T-helper 1 cell (primary cell): ENCODE measurements at regions not wholly inside any gene's neighbourhood (a gene's known extent, or its start where the extent isn't known, plus 50 kb on each side); places are given as distances from the start of the nearest gene placed in this dataset.
"Not testable (repeated sequence)": the region's sequence is repeated elsewhere in the genome, so short reads cannot be mapped to it uniquely, and the experiment has no call there.

ENCODE experiments used
- DNase-seq, 5 donors: peaks; one replicate each; pipeline ENCODE4 v3.0.0-alpha.2; 2012 to 2020

DNA sequence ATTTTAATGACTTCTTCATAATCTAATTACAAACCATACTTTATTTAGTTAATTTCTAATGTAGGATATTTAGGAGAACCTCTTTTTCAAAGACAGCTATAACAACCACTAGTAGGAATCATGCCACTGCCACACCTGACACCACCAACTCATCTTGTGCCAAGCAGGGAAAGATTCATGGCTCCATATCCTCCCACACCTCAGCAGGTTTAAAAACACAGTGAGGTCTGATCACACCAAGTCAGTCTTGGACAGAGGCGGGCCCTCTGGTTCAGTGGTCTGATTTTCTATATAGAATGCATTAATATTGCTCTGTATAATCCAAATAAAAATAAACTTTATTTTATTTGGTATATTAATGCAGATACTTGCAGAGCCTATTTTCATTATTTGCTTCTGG, 227.7 kb upstream of the TTC29 start:
- no peak for DNase-seq

DNA sequence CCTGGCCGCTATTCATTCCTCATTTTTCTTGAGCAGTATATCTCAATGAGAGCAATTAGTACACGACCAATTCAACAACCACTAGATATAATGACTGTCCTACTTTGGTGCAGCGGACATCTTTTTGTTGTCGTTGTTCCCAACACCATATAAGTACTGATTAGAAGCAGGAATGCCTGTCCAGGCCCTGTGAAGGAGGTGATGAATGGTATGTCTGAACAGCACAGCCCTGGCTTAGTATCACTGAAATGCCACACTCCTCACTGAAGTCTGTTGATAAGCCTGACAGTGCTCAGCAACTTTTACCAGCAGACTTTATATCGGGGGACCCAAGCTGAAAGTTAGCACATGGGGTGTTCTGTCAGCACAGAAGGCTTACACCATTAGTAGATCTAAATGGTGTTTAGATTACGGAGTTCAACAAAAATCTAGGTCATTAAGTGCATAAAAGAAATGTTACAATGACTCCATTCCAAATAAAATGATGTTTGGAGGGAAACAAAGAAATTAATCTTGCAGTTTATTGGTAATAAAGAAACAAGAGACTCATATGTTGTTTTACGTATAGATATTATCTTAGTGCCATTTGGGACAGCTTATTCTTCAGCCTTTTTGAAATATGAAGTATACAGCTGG, 228.3 kb upstream of the TTC29 start:
- DNase-seq: no peak

DNA sequence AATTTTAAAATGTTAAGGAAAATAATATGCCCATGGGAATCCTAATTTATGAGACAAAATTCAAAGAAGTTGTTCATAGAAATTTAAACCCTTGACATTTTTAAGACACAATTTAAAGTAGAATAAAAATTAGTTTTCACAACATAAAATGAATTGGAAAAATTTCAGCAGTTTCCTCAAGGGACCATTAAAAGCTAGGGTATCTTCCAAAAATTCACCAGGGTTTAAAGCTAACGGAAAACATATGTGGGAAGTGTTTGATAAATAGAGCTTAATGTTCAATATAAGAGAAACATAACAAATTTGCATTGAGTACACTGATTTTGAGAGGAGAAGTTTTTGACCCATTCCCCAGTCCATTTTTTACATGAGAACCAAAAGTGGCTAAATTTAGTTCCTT, 228.9 kb upstream of the TTC29 start:
- DNase-seq: no peak

DNA sequence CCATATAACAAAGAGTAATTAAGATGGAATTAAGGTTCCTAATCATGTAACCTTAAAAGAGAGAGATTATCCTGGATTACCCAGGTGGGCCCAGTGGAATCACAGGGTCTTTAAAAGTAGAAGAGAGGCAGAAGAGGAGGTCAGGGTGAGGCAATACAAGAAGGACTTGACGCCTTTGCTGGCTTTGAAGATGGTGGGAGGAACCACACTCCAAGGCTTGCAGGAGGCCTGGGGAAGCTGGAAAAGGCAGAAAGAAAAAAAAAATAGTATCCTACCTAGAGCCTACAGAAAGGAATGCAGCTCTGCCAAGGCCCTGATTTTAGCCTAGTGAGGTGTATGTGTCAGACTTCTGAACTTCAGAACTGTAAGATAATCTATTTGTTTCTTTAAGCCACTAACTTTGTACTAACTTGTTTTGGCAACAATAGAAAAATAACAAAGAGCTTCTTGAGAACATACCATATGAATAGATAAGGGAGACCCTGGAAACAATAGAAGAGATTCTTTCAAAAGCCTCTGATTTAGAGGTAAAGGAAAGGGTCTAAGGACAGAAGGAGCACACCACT, 229.9 kb upstream of the TTC29 start:
- DNase-seq: no peak

DNA sequence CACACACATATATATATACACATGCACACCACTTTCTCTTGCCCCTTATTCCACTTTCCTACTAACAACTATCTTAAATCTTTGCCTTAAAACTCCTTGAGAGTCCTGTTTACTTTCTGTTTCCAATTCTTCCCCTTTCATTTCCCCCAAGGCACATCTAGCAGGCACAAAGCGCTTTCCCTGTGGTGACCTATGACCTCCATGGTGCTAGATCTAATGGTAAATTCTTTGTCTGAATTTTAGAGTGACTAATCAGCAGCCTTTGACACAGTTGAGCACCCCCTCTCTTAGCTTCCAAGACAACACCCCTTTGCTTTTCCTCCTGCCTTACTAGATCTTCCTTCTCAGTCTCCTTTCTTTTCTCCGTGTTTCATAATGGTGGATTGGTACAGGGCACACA, 236.4 kb upstream of the TTC29 start:
- DNase-seq: no peak

DNA sequence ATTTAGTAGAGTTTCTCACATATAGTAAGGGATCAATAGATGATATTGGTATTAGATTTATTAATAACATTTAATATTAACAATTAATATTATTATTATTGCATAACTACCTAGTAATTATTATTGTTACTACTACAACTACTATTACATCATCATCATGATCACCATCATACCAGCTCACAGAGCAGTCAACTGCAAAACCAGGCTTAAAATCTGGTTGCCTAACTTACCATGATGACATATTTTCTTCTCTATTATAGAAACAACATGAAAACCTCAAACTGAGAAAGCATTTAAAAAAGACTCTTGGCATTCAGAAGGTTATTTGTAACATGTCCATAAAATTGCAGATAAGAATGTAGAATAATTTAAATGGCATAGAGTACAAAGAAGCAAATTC, 247.0 kb upstream of the TTC29 start:
- no peak for DNase-seq

DNA sequence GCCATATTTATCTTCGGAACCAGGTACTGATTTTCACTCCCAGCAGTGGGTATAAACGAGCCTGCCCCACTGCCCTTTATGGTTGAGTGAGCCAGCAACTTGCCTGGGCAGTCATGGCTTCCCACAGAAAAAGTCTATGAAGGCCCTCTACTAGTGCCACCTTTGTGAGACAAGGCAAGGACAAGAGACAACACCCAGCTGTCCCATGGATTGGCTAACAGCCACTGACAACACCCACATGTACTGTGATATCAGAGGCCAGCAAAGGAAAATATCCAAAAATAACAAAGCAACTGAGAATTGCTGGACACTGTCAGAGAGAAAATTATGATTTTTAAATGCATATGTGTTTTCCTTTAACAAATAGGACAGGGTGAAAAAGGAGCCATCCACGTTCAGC, 248.4 kb upstream of the TTC29 start:
- DNase-seq: no peak

DNA sequence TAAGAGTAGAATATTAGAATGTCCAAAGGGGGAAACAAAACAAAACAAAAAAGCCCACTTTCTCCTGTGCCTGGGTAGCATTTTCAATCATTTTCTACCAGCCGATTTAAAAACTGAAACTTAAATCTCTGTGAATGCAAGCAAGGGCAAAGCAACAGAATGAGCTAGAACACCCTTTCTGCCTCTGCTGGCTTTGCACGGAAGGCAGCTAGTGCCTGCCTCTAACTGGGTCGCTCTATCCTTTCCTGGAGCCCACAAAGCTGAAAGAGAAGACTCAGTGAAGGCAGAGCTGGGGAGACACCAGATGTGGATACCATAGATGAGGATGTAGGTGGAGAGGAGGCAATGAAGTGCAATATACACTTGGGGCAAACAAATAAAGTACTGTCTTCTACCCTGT, 248.9 kb upstream of the TTC29 start:
- no peak for DNase-seq

DNA sequence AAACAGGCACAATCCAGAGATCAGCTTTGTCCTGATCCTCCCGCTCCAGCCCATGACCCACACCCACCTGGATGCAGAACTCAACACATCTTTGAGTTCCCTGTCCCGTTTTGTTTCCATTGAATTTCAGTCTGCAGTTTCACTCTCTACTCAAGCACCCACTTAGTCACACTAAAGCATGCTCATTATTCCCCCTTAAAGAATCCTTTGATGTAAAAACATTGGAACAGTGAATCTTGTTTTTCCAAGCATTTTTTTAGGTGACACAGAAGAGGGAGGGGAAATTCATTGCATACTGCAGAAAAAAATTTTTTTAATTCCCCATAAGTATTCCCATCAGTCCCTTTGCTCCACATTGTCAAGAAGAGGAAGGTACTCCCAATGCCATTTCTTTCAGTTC, 249.7 kb upstream of the TTC29 start:
- no peak for DNase-seq

DNA sequence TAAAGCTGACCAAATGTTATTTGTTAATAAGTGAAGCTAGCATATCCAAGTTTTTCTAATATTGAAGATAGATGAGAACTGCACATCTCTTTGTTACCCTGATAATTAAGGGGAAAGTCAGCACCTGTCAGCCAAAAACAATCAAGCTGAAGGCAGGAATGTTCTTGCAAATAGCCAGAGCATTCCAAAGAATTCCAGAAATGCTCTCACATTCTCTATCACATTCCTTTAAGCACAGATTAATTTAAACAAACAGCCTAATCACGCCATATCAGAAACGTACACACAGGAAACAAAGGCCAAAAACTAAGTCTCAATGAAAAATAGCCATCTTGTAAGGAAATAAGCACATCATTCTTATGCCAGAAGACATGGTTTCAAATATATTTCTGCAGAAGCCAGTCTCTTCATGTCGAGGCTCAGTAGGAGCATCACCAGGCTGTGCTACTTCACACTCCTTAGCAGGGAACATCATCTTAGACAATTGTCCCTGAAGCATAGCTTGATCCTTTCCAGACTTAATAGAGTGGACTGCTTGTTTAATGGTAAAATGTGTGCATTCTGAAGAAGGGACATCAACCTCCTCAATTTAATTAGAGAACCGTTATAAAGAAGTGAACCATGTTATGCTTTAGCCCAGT, 252.9 kb upstream of the TTC29 start:
- no peak for DNase-seq

DNA sequence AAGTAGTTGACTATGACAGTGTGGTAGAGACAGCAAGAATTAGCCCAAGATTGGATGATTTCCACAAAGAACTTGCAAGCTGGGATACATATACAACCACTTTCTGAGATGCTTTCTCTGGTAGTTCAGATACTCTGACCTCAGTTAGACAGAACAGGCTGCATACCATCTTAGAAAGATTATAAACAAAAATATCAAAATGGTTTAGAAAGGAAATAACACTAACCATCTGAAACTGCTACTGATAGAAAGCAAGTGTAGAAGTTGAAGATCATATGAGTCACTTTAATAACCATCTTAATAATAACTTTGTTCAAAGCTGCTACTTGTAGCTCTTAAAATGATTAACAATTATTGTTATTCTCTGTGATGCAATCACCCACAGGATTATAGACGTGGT, 255.4 kb upstream of the TTC29 start:
- DNase-seq: no peak

DNA sequence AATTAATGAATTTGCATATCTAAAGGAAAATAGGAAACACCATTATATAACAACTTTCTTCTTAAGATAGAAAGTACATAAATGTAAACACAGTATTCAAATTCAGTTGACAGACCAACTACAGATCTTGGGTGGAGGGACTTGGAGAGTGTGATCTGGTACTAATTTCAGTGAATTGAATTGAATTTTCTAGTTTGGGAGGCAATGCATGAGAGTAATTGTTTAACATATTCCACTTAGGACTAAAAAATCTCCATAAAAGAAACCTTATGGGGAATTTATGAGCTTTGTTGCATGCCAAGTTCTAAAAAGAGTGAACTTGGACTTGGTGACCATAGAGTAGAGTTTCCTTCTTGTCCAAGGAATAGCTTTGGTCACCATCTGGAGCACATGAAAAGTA, 261.1 kb upstream of the TTC29 start:
- no peak for DNase-seq

DNA sequence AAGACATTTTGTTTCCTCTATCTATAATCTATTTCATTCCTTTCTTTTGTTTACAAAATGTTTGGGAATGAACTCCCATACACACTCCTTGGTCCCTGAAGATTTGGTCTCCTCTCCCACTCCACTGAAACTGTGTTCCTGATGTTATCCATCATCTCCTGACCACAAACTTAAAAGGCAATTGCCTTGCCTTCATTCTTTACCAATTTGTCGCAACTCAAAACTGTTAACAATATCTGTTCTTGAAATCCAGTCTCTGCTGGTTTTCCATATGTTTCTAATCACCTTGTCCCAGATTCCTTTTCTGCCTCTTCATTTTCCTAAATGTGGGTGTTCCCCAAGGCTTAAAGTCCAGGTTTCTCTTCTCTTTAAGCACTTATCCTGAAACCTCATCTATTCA, 262.2 kb upstream of the TTC29 start:
- DNase-seq: no peak

DNA sequence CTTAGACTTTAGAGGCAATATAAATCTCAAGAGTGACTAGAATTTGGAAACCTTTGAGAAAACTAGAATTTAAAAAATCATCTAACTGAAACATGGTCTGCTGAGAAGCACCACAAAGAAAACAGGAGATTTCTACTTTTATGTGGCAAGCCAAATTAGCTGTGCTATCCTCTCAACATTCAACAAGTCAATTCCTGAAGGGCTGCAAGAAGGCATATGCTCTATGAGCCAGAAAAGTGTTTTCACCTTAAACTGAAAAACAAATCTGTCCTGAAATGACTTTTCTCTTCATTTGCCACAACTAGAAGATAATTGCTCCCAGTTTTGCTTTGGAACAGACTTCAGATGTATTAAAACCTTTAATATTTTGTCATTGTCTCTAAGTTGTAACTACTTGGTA, 263.2 kb upstream of the EDNRA start:
- no peak for DNase-seq

DNA sequence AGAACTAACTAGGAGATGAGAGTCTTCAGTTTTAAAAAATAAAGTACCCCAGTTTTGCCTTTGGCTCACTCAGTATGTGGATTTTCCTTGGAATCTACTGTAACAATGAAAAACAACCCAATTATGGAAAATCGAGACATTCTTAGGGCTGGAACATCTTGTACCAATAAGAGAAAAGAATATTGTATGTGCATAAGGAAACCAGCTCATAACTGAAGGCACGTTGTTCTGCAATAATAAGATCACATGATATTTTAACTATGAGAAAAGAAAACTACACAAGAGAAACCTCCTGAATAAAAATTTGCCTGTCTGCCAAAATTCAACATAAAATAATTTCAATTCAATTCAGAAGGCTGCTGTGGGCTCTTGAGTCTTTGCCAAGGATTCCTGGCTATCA, 261.8 kb upstream of the EDNRA start:
- DNase-seq: no peak

DNA sequence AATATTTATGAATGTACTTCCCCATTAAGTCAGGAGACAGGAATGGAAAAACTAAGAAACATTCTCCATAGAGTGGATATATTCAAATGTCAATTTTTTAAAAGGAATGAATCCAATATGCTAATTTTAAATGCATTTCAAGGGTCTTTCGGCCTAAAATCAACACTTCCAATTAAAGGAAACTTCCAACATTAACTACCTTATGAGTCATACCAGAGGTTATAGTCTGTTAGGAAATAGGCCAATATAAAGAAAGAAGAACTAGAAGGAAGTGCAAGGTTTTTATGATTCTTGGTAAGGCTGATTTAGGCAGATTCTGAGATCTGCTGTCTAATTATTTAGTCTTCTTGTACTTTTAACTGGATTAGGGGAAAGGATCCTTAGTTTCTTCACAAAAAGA, 260.1 kb upstream of the EDNRA start:
- DNase-seq: no peak

DNA sequence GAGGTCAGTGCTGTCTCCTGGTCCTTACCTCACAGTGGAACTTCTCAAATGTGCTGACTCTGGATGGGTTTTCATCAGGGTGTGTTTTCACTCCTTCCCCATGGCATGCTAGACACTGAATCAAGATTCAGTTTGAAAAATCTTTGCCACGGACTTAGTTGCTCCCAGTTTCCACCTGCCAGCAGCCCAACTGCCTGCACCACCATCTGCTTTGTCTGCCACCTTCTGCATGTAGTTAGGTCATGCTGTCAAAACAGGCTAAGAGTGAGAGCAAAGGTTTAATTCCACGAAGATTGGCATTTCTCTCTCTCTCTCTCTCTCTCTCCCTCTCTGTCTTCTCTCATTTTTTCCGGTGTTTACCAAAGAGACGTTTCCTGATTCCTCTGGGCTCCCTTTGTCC, 258.0 kb upstream of the EDNRA start:
- no peak for DNase-seq

DNA sequence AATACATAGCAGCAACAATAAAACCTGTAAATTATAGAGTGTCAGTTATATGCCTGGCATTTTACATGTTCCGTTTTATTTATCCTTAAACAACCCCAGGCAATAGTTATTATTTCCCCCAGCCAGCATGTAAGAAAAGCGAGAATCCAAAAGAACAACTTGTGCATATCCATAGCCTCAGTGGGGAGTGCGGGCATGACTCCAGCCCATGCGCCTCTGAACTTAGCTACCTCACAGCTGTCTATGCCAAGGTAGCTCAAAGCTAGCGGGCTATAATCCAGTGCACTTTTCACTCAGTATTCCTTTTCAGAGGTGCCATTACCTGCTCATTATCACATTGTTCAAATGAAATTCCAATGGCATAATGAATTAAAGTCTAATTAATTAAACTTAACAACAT, 257.3 kb upstream of the EDNRA start:
- DNase-seq: no peak

DNA sequence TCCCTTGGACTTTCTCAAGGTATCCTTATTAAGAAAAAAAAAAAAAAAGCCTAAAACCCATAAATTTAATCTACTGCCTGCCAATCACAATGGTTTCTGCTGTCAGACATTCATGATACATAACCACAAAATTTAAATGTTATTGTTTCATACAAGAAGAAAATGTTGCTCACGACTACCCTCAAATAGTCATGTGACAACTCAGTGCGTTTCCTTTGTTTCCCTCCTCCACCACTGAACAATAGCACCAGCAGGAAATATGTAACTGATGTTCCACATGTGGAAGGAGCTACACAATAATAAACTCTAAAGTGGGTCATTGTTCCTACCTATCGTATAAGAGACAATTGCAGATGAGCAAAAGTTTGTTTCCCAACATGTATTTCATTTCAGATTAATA, 244.1 kb upstream of the EDNRA start:
- DNase-seq: no peak

DNA sequence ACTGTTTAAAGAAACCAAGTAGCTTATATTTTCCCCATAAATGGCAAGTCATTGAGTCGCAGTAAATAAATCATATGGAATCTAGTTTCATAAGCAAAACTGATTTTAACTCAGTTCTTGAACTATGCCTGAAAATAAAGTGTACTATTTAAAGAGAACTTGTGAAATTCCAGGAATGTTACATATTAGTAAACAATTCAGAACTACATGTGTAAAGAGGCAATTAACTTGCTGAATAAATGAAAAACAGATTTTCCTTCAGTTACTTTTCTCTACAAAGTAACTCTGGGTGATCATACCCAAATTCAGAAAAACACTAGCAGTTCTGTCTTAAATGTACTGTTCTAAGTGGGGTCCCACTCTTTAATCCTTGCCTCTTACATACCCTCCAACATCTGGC, 236.1 kb upstream of the EDNRA start:
- no peak for DNase-seq

DNA sequence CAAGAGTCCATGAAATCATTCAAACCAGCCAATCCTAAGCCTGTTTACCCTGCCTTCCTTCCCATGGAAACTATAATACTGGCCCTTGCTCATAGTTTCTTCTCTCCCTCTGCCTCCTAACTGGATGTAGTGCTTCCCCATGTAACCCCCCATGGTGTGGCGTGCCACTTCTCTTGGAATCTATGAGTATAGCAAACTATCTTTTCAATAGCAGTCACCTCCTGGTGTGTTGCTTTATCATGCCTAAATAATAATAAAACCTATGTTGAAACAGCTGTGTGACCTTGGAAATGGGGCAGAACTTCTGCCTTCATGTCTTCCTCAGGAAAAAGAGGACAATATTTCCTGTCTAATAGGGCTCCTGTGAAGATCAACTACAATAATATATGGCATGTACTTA, 234.8 kb upstream of the EDNRA start:
- no peak for DNase-seq

DNA sequence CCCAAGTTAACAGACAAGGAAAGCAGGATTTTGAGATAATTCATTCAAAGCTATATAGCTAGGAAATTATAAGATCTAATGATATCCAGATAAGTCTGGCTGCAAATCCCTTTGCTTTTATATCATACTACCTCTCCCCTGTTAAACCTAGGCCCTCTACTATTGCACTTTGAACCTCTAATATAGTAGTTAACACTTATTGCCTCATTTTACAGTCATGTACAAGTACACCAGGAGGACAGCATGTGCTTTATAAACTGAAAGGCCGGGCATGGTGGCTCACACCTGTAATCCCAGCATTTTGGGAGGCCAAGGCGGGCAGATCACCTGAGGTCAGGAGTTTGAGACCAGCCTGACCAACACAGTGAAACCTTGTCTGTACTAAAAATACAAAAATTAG, 234.4 kb upstream of the EDNRA start:
- not testable (repeated sequence) for DNase-seq

DNA sequence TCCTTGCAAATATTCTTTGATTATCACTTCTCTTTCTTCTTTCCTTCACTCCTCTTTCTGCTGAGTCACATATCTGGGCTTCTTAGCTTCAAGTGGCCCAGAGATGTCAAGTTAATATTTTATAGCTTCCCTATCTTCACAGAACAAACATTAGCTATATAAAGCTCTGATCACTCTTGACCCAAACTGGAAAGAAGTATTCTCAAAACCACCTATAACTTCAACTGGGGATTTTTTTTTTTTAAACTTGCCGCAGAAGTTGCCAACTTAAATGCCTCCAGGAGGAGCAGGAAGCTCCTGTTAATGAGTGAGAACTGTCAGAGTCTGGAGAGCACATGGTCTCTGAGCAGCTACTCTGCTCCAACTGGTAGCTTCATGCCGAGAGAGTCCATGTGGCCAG, 233.3 kb upstream of the EDNRA start:
- DNase-seq: no peak

DNA sequence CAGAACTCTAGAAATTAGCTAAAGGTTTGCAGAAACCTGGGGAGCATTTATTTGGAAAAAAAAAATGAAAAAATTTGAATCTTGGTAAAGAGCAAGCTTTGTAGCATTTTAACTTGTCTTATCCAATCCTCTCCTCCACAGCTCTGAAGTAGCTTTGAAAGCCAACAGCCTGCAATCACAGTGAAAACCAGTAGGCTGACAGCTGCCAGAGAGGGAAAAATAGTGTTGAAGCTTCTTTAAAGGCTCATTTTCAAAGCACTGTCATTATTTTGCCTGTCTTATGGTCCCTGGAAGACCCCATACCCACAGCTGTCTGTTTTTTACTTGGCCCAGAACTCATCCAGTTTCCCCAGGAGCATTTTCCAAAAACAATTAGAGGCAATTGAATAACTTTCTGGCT, 230.8 kb upstream of the EDNRA start:
- DNase-seq: no peak

DNA sequence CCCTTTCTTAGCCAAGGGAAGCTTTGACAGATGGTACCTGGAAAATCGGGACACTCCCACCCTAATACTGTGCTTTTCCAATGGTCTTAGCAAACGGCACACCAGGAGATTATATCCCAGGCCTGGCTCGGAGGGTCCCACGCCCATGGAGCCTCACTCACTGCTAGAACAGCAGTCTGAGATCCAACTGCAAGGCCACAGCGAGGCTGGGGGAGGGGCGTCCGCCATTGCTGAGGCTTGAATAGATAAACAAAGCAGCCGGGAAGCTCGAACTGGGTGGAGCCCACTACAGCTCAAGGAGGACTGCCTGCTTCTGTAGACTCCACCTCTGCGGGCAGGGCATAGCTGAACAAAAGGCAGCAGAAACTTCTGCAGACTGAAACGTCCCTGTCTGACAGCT, 225.6 kb upstream of the EDNRA start:
- not testable (repeated sequence) for DNase-seq
